H9 (cell line): ENCODE measurements at regions not wholly inside any gene's neighbourhood (a gene's known extent, or its start where the extent isn't known, plus 50 kb on each side); places are given as distances from the start of the nearest gene placed in this dataset.

ENCODE experiments used
- DNase-seq: peaks from one replicate; pipeline ENCODE4 v3.0.0-alpha.2; 2017
- H2AFZ ChIP-seq: one replicate; pipeline ENCODE4 v1.6.1; 2013; ENCODE audit warnings: mild to moderate bottlenecking, low read length, control low read depth, moderate library complexity
- H2AK5ac ChIP-seq: 2 replicates; pipeline ENCODE4 v1.6.1; 2013; ENCODE audit warnings: low read length, control low read depth, mixed read lengths; ENCODE audit not compliant: insufficient read length
- H2BK120ac ChIP-seq: one replicate; pipeline ENCODE4 v1.6.1; 2013; ENCODE audit warnings: low read depth, mild to moderate bottlenecking, low read length, control low read depth, inconsistent platforms; ENCODE audit not compliant: poor library complexity, severe bottlenecking
- H2BK12ac ChIP-seq: 2 replicates; pipeline ENCODE4 v1.6.1; 2013; ENCODE audit warnings: low read length, control low read depth, mixed read lengths, low read depth; ENCODE audit not compliant: insufficient read length
- H2BK15ac ChIP-seq: 2 replicates; pipeline ENCODE4 v1.6.1; 2013; ENCODE audit warnings: low read depth, low read length, control low read depth
- H2BK20ac ChIP-seq: one replicate; pipeline ENCODE4 v1.6.1; 2013; ENCODE audit warnings: low read depth, mild to moderate bottlenecking, low read length, control low read depth, inconsistent platforms; ENCODE audit not compliant: poor library complexity, severe bottlenecking
- H2BK5ac ChIP-seq: 2 replicates; pipeline ENCODE4 v1.6.1; 2013; ENCODE audit warnings: low read length, control low read depth, mixed read lengths; ENCODE audit not compliant: insufficient read length
- H3K14ac ChIP-seq: 2 replicates; pipeline ENCODE4 v1.6.1; 2013; ENCODE audit warnings: low read length, control low read depth; ENCODE audit not compliant: insufficient read depth
- H3K18ac ChIP-seq: 2 replicates; pipeline ENCODE4 v1.6.1; 2013; ENCODE audit warnings: low read depth, mild to moderate bottlenecking, mixed read lengths, low read length, control low read depth; ENCODE audit not compliant: insufficient read length
- H3K23ac ChIP-seq: 2 replicates; pipeline ENCODE4 v1.6.1; 2013; ENCODE audit warnings: low read length, control low read depth, mixed read lengths, low read depth; ENCODE audit not compliant: insufficient read length
- H3K23me2 ChIP-seq: 2 replicates; pipeline ENCODE4 v1.6.1; 2013; ENCODE audit warnings: low read depth, mild to moderate bottlenecking, mixed read lengths, low read length, control low read depth; ENCODE audit not compliant: insufficient read length, poor library complexity, severe bottlenecking
- H3K27ac ChIP-seq: 2 replicates; pipeline ENCODE4 v1.5.1; 2013; ENCODE audit warnings: low read length, control low read depth, mixed read lengths, low read depth; ENCODE audit not compliant: insufficient read length
- H3K27me3 ChIP-seq: 2 replicates; pipeline ENCODE4 v1.6.1; 2013; ENCODE audit warnings: low read length, control low read depth, inconsistent platforms; ENCODE audit not compliant: insufficient read depth
- H3K4ac ChIP-seq: 2 replicates; pipeline ENCODE4 v1.6.1; 2013; ENCODE audit warnings: low read depth, mild to moderate bottlenecking, control low read depth, inconsistent platforms, low read length, moderate library complexity
- H3K4me1 ChIP-seq: 2 replicates; pipeline ENCODE4 v1.6.1; 2013; ENCODE audit warnings: low read length, control low read depth, inconsistent platforms; ENCODE audit not compliant: insufficient read depth
- H3K4me2 ChIP-seq: 2 replicates; pipeline ENCODE4 v1.6.1; 2013; ENCODE audit warnings: low read length, control low read depth, mixed read lengths; ENCODE audit not compliant: insufficient read length, insufficient read depth
- H3K56ac ChIP-seq: 2 replicates; pipeline ENCODE4 v1.6.1; 2013; ENCODE audit warnings: low read depth, mild to moderate bottlenecking, mixed read lengths, low read length, control low read depth; ENCODE audit not compliant: insufficient read length
- H3K79me1 ChIP-seq: 2 replicates; pipeline ENCODE4 v1.6.1; 2013; ENCODE audit warnings: low read depth, mild to moderate bottlenecking, moderate library complexity, low read length, control low read depth, inconsistent platforms; ENCODE audit not compliant: insufficient read depth, poor library complexity, severe bottlenecking
- H3K79me2 ChIP-seq: 2 replicates; pipeline ENCODE4 v1.6.1; 2013; ENCODE audit warnings: low read length, control low read depth, inconsistent platforms; ENCODE audit not compliant: insufficient read depth
- H3K9ac ChIP-seq: 2 replicates; pipeline ENCODE4 v1.6.1; 2013; ENCODE audit warnings: low read length, control low read depth, mixed read lengths; ENCODE audit not compliant: insufficient read length; ENCODE audit errors: extremely low read depth
- H3K9me3 ChIP-seq: one replicate; pipeline ENCODE4 v1.6.1; 2013; ENCODE audit warnings: low read depth, low read length, inconsistent platforms; ENCODE audit not compliant: control insufficient read depth
- H3T11ph ChIP-seq: one replicate; pipeline ENCODE4 v1.6.1; 2013; ENCODE audit warnings: mild to moderate bottlenecking, low read length, control low read depth, inconsistent platforms
- H4K20me1 ChIP-seq: one replicate; pipeline ENCODE4 v1.6.1; 2013; ENCODE audit not compliant: control insufficient read depth, insufficient read length, insufficient read depth
- H4K5ac ChIP-seq: 2 replicates; pipeline ENCODE4 v1.6.1; 2013; ENCODE audit warnings: low read depth, mild to moderate bottlenecking, mixed read lengths, low read length, control low read depth; ENCODE audit not compliant: insufficient read length
- H4K8ac ChIP-seq: replicated peaks from 2 replicates; pipeline ENCODE4 v1.6.1; 2013; ENCODE audit warnings: low read length, control low read depth, mixed read lengths, low read depth; ENCODE audit not compliant: insufficient read length
- H4K91ac ChIP-seq: 2 replicates; pipeline ENCODE4 v1.6.1; 2013; ENCODE audit warnings: low read depth, mild to moderate bottlenecking, moderate library complexity, mixed read lengths, low read length, control low read depth; ENCODE audit not compliant: insufficient read length
- H3K27ac Mint-ChIP-seq, 3 experiments: 2 replicates in 2 of 3; 3 replicates in 1 of 3; pipeline ENCODE4 v1.8.0; 2020 to 2021; ENCODE audit warnings: mixed read lengths in 3 of 3, mild to moderate bottlenecking in 1 of 3, moderate library complexity in 1 of 3
- H3K27me3 Mint-ChIP-seq: 2 replicates; pipeline ENCODE4 v1.8.0; 2021; ENCODE audit warnings: low read depth, mild to moderate bottlenecking, moderate library complexity, mixed read lengths
- H3K36me3 Mint-ChIP-seq, 3 experiments: 2 replicates in 2 of 3; 3 replicates in 1 of 3; pipeline ENCODE4 v1.8.0; 2020 to 2021; ENCODE audit warnings: low read depth in 3 of 3, mixed read lengths in 3 of 3; ENCODE audit not compliant: insufficient read depth in 1 of 3
- H3K4me1 Mint-ChIP-seq, 2 experiments: 2 replicates each; pipeline ENCODE4 v1.8.0; 2020; ENCODE audit warnings: mixed read lengths in 2 of 2
- H3K4me3 Mint-ChIP-seq, 2 experiments: 2 replicates in 1 of 2; 3 replicates in 1 of 2; pipeline ENCODE4 v1.8.0; 2020 to 2021; ENCODE audit warnings: mild to moderate bottlenecking in 2 of 2, mixed read lengths in 2 of 2, moderate library complexity in 1 of 2
- H3K9me3 Mint-ChIP-seq, 2 experiments: 2 replicates in 1 of 2; 3 replicates in 1 of 2; pipeline ENCODE4 v1.8.0; 2020; ENCODE audit warnings: mild to moderate bottlenecking in 2 of 2, mixed read lengths in 2 of 2, moderate library complexity in 1 of 2
- WGBS: extraction: QIAGEN DNeasy Blood & Tissue Kit; methylation state at CpG from one replicate; pipeline ENCODE4 v1.1.7; 2013; ENCODE audit warnings: missing lambda C conversion rate, low lambda C conversion rate, mixed read lengths; ENCODE audit not compliant: insufficient read length; ENCODE audit errors: extremely low coverage; 5-methylcytosine and 5-hydroxymethylcytosine counted together
- TF ChIP-seq, protein P1 (sequence below): fragments of 200-600 bp; sonication (generic); conservative IDR thresholded peaks from 3 replicates; pipeline ENCODE4 v1.8.0; 2021; ENCODE audit warnings: antibody characterized with exemption, mild to moderate bottlenecking

DNA sequence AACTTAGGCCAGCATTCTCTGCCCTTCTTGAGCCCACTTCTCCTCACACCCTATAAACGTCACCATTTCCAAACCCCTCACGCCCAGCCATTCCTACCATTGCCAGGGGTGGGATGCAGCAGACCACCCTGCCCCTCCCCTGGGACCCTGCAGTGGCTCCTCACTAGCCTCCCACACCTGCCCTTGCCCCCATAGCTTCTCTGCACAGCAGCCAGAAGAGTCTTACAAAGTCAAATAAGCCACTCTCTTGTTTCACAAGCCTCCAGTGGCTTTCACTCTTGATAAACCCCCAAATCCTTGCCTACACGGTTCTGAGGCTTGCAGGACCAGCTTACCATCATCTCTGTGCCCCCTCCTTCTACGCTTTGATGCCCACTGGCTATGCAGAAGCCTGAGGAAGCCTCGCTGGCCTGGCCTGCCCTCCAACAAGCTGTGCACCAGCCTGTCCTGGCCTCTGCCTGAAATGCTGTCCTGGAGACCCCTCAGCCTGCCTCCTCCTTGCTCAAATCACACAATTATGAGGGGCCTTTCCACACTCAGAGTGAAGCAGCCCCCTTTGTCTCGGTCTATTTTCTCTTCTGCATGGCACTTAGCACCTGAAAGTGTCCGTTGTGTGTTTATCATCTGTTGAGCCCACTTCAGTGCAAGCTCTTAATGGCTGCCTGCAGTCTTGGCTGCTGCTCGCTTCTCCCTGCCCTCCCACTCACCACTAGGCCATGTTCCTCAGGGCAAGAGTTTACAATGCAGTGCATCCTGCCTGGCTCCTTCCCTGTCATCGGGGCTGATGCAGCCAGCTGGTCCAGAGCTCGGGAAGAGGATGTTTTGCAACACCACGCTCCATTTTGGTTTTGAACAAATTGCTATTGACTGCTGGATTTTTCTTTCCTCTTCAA, 82.6 kb upstream of the RGPD5 start:
- H3K27ac Mint-ChIP-seq = no peak overlapping the region; a peak in 1 of 7 replicates
- Histone ChIP-seq H3K9me3 (no peaks in the 10 kb centered on the region), H3K56ac (no peak overlapping the region), H3K23me2 (no peaks in the 10 kb centered on the region), H3K4ac (no peak overlapping the region), H4K8ac (no peak overlapping the region), H3K79me1 (no peaks in the 10 kb centered on the region), H4K20me1 (no peaks in the 10 kb centered on the region), H3K23ac (no peak overlapping the region), H3K18ac (no peak overlapping the region), H3K27me3 (no peaks in the 10 kb centered on the region), H2BK20ac (no peak overlapping the region), H4K91ac (no peak overlapping the region), H2BK12ac (no peak overlapping the region), H3K79me2 (no peaks in the 10 kb centered on the region), H4K5ac (no peak overlapping the region), H3T11ph (no peak overlapping the region), H2AFZ (no peak overlapping the region), H3K14ac (no peak overlapping the region; the same call in 1 of the 2 replicates), H3K27ac (no peak overlapping the region), H3K4me1 (no peaks in the 10 kb centered on the region), H2BK120ac (no peak overlapping the region), H2BK5ac (no peak overlapping the region), H2BK15ac (no peak overlapping the region; the same call in 1 of the 2 replicates), H3K9ac (no peak overlapping the region), H3K4me2 (no peak overlapping the region), H2AK5ac (no peak overlapping the region)
- peak; percentile 4 for DNase-seq
- no peaks in the 10 kb centered on the region; a peak in 1 of 7 replicates for H3K36me3 Mint-ChIP-seq
- H3K4me3 Mint-ChIP-seq = no peak overlapping the region
- H3K4me1 Mint-ChIP-seq = peaks cover 0 to 3% of the 10 kb centered on the region in 2 experiments; a peak in 3 of 4 replicates
- no CpG with 5 or more reads among the region's 11 CpGs for WGBS
- TF ChIP-seq, protein P1, sequence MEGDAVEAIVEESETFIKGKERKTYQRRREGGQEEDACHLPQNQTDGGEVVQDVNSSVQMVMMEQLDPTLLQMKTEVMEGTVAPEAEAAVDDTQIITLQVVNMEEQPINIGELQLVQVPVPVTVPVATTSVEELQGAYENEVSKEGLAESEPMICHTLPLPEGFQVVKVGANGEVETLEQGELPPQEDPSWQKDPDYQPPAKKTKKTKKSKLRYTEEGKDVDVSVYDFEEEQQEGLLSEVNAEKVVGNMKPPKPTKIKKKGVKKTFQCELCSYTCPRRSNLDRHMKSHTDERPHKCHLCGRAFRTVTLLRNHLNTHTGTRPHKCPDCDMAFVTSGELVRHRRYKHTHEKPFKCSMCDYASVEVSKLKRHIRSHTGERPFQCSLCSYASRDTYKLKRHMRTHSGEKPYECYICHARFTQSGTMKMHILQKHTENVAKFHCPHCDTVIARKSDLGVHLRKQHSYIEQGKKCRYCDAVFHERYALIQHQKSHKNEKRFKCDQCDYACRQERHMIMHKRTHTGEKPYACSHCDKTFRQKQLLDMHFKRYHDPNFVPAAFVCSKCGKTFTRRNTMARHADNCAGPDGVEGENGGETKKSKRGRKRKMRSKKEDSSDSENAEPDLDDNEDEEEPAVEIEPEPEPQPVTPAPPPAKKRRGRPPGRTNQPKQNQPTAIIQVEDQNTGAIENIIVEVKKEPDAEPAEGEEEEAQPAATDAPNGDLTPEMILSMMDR = no peak
- H3K27me3 Mint-ChIP-seq = no peaks in the 10 kb centered on the region
- H3K9me3 Mint-ChIP-seq = no peaks in the 10 kb centered on the region
